HEK293 (cell line): ENCODE measurements at regions not wholly inside any gene's neighbourhood (a gene's known extent, or its start where the extent isn't known, plus 50 kb on each side); places are given as distances from the start of the nearest gene placed in this dataset.

Experiments
- CTCF ChIA-PET: fragments of 350-600 bp; formaldehyde crosslinking; extraction: SDS; loops from one replicate; lab custom pipeline; 2021; ENCODE audit warnings: antibody characterized with exemption; lab: Yijun Ruan, JAX
- POLR2A ChIA-PET: fragments of 300-600 bp; formaldehyde crosslinking; extraction: SDS; loops from one replicate; lab custom pipeline; 2020; ENCODE audit warnings: antibody characterized with exemption, inconsistent platforms; lab: Yijun Ruan, JAX
- H3K27ac ChIP-seq: fragments of 200-500 bp; sonication (Bioruptor generic); 2 replicates; pipeline ENCODE4 v1.5.1; 2014; ENCODE audit warnings: low read depth, low read length, control low read depth, inconsistent platforms; ENCODE audit errors: extremely low read depth
- H3K36me3 ChIP-seq, 2 experiments: fragments of 200-500 bp in 1 of 2; sonication (Bioruptor generic) in 1 of 2; 1 replicate in 1 of 2; 2 replicates in 1 of 2; pipeline ENCODE4 v1.5.1; 2014 to 2017; ENCODE audit warnings: inconsistent platforms in 2 of 2, low read length in 2 of 2; ENCODE audit not compliant: control insufficient read depth in 2 of 2, insufficient read depth in 1 of 2
- H3K4me1 ChIP-seq: fragments of 200-500 bp; sonication (Bioruptor generic); 2 replicates; pipeline ENCODE4 v1.5.1; 2014; ENCODE audit warnings: mild to moderate bottlenecking, low read length, inconsistent platforms; ENCODE audit not compliant: control insufficient read depth, insufficient read depth
- H3K4me3 ChIP-seq: 2 replicates; pipeline ENCODE4 v1.5.1; 2011; ENCODE audit warnings: low read depth, mild to moderate bottlenecking, control low read depth, low read length, moderate library complexity
- H3K9me3 ChIP-seq: fragments of 200-500 bp; sonication (Bioruptor generic); 2 replicates; pipeline ENCODE4 v1.5.1; 2014; ENCODE audit warnings: low read depth, low read length, inconsistent platforms; ENCODE audit not compliant: control insufficient read depth, insufficient read depth
- BCL11A ChIP-seq: fragments of 450-650 bp; formaldehyde crosslinking; IDR thresholded peaks from 2 replicates; pipeline ENCODE4 v1.5.1; 2016; ENCODE audit warnings: low read depth, missing biosample characterization, missing genetic modification characterization
- BCL11B ChIP-seq: fragments of 450-650 bp; formaldehyde crosslinking; IDR thresholded peaks from 2 replicates; pipeline ENCODE4 v1.5.1; 2016; ENCODE audit warnings: low read depth, missing biosample characterization, missing genetic modification characterization
- OVOL3 ChIP-seq: fragments of 450-650 bp; formaldehyde crosslinking; IDR thresholded peaks from 2 replicates; pipeline ENCODE4 v1.5.1; 2016; ENCODE audit warnings: missing biosample characterization, missing genetic modification characterization
- REPIN1 ChIP-seq: fragments of 450-650 bp; formaldehyde crosslinking; IDR thresholded peaks from 2 replicates; pipeline ENCODE4 v1.5.1; 2017; ENCODE audit warnings: missing biosample characterization, missing genetic modification characterization, low read depth
- ZBTB20 ChIP-seq: fragments of 450-650 bp; formaldehyde crosslinking; IDR thresholded peaks from 2 replicates; pipeline ENCODE4 v1.5.1; 2016; ENCODE audit warnings: missing biosample characterization, missing genetic modification characterization
- ZFP37 ChIP-seq: fragments of 450-650 bp; formaldehyde crosslinking; IDR thresholded peaks from 2 replicates; pipeline ENCODE4 v1.5.1; 2016; ENCODE audit warnings: missing biosample characterization, missing genetic modification characterization
- ZNF112 ChIP-seq: fragments of 450-650 bp; formaldehyde crosslinking; IDR thresholded peaks from 2 replicates; pipeline ENCODE4 v1.5.0; 2017; ENCODE audit warnings: missing biosample characterization, missing genetic modification characterization
- ZNF121 ChIP-seq: fragments of 450-650 bp; formaldehyde crosslinking; IDR thresholded peaks from 2 replicates; pipeline ENCODE4 v1.5.1; 2016; ENCODE audit warnings: missing biosample characterization, missing genetic modification characterization
- ZNF155 ChIP-seq: fragments of 450-650 bp; formaldehyde crosslinking; IDR thresholded peaks from 2 replicates; pipeline ENCODE4 v1.5.1; 2016; ENCODE audit warnings: missing biosample characterization, missing genetic modification characterization
- ZNF157 ChIP-seq: fragments of 450-650 bp; formaldehyde crosslinking; IDR thresholded peaks from 2 replicates; pipeline ENCODE4 v1.5.1; 2016; ENCODE audit warnings: missing biosample characterization, missing genetic modification characterization
- ZNF202 ChIP-seq: fragments of 450-650 bp; formaldehyde crosslinking; IDR thresholded peaks from 2 replicates; pipeline ENCODE4 v1.5.1; 2016; ENCODE audit warnings: missing biosample characterization, missing genetic modification characterization, borderline replicate concordance
- ZNF214 ChIP-seq: fragments of 450-650 bp; formaldehyde crosslinking; IDR thresholded peaks from 2 replicates; pipeline ENCODE4 v1.5.1; 2017; ENCODE audit warnings: missing biosample characterization, mild to moderate bottlenecking, missing genetic modification characterization, borderline replicate concordance
- ZNF221 ChIP-seq: fragments of 450-650 bp; formaldehyde crosslinking; IDR thresholded peaks from 2 replicates; pipeline ENCODE4 v1.5.1; 2017; ENCODE audit warnings: missing biosample characterization, missing genetic modification characterization, borderline replicate concordance
- ZNF24 ChIP-seq: fragments of 450-650 bp; formaldehyde crosslinking; IDR thresholded peaks from 2 replicates; pipeline ENCODE4 v1.5.1; 2016; ENCODE audit warnings: missing biosample characterization, missing genetic modification characterization
- ZNF354C ChIP-seq: fragments of 450-650 bp; formaldehyde crosslinking; IDR thresholded peaks from 2 replicates; pipeline ENCODE4 v1.5.1; 2016; ENCODE audit warnings: missing biosample characterization, missing genetic modification characterization, low read depth, borderline replicate concordance
- ZNF362 ChIP-seq: fragments of 450-650 bp; formaldehyde crosslinking; IDR thresholded peaks from 2 replicates; pipeline ENCODE4 v1.5.1; 2016; ENCODE audit warnings: missing biosample characterization, missing genetic modification characterization
- ZNF426 ChIP-seq: fragments of 450-650 bp; formaldehyde crosslinking; IDR thresholded peaks from 2 replicates; pipeline ENCODE4 v1.5.1; 2017; ENCODE audit warnings: missing biosample characterization, missing genetic modification characterization, mild to moderate bottlenecking, inconsistent platforms, moderate library complexity
- ZNF621 ChIP-seq: fragments of 450-650 bp; formaldehyde crosslinking; IDR thresholded peaks from 2 replicates; pipeline ENCODE4 v1.5.1; 2017; ENCODE audit warnings: missing biosample characterization, missing genetic modification characterization
- ZNF623 ChIP-seq: fragments of 450-650 bp; formaldehyde crosslinking; IDR thresholded peaks from 2 replicates; pipeline ENCODE4 v1.5.1; 2016; ENCODE audit warnings: missing biosample characterization, missing genetic modification characterization
- ZNF677 ChIP-seq: fragments of 450-650 bp; IDR thresholded peaks from 2 replicates; pipeline ENCODE4 v1.5.0; 2018; ENCODE audit warnings: missing biosample characterization, mild to moderate bottlenecking, missing genetic modification characterization, moderate library complexity
- ZNF768 ChIP-seq: fragments of 450-650 bp; formaldehyde crosslinking; IDR thresholded peaks from 2 replicates; pipeline ENCODE4 v1.5.1; 2018; ENCODE audit warnings: missing biosample characterization, mild to moderate bottlenecking, missing genetic modification characterization
- ZNF843 ChIP-seq: fragments of 450-650 bp; formaldehyde crosslinking; IDR thresholded peaks from 2 replicates; pipeline ENCODE4 v1.5.1; 2016; ENCODE audit warnings: missing biosample characterization, missing genetic modification characterization
- ZSCAN18 ChIP-seq: fragments of 450-650 bp; formaldehyde crosslinking; IDR thresholded peaks from 2 replicates; pipeline ENCODE4 v1.5.1; 2016; ENCODE audit warnings: missing biosample characterization, missing genetic modification characterization
- ZSCAN23 ChIP-seq: fragments of 450-650 bp; formaldehyde crosslinking; IDR thresholded peaks from 2 replicates; pipeline ENCODE4 v1.5.1; 2016; ENCODE audit warnings: missing biosample characterization, missing genetic modification characterization
- ZSCAN5A ChIP-seq: fragments of 450-650 bp; formaldehyde crosslinking; IDR thresholded peaks from 2 replicates; pipeline ENCODE4 v1.5.1; 2016; ENCODE audit warnings: missing biosample characterization, missing genetic modification characterization

- Histone ChIP-seq H3K27ac (no peak overlapping the region), H3K4me3 (no peak overlapping the region), H3K9me3 (no peaks in the 10 kb centered on the region), H3K36me3 (no peaks in the 10 kb centered on the region), H3K4me1 (peaks cover 3% of the 10 kb centered on the region; the same call in 1 of the 2 replicates)
- no peak for TF ChIP-seq ZSCAN23 (tag by site-specific recombination)
- no peak for TF ChIP-seq ZFP37 (tag by site-specific recombination)
- TF ChIP-seq ZNF623 (tag by site-specific recombination): no peak
- TF ChIP-seq REPIN1 (tag by site-specific recombination): no peak
- TF ChIP-seq ZNF112 (tag by site-specific recombination): no peak
- no peak for TF ChIP-seq ZNF202 (tag by site-specific recombination)
- no peak for TF ChIP-seq ZNF354C (tag by site-specific recombination)
- no peak for TF ChIP-seq OVOL3 (tag by site-specific recombination)
- TF ChIP-seq ZNF621 (tag by site-specific recombination): no peak
- TF ChIP-seq ZNF362 (tag by site-specific recombination): no peak
- no peak for TF ChIP-seq ZNF155 (tag by site-specific recombination)
- ChIA-PET CTCF (no interaction called here), POLR2A (no interaction called here)
These were observed 398.3 kb downstream of the DUSP10 start for GRCh38 chr1:221343607-221344006.

GRCh38 chr1:221344693-221345092 lies 397.2 kb downstream of the DUSP10 start:
- Histone ChIP-seq H3K4me1 (peaks cover 3% of the 10 kb centered on the region; the same call in 1 of the 2 replicates), H3K27ac (no peak overlapping the region), H3K9me3 (no peaks in the 10 kb centered on the region), H3K36me3 (no peaks in the 10 kb centered on the region), H3K4me3 (no peak overlapping the region)
- TF ChIP-seq BCL11B (tag by site-specific recombination) (no peak), ZNF24 (tag by site-specific recombination) (no peak), ZNF214 (no peak), ZNF843 (tag by site-specific recombination) (no peak), ZNF677 (no peak), BCL11A (tag by site-specific recombination) (no peak), ZNF221 (tag by site-specific recombination) (no peak), ZNF426 (tag by site-specific recombination) (no peak), ZBTB20 (no peak), ZSCAN5A (tag by site-specific recombination) (no peak), ZSCAN18 (tag by site-specific recombination) (no peak), ZNF121 (no peak), ZNF157 (tag by site-specific recombination) (no peak), ZNF768 (no peak)
- POLR2A ChIA-PET: no interaction called here
- CTCF ChIA-PET: interaction anchor here (0.7 kb wide), 1 partner anchor 109 kb away, joined by 3 read pairs; no protein-coding TSS in a partner anchor
